K562 (cell line): ENCODE measurements at regions not wholly inside any gene's neighbourhood (a gene's known extent, or its start where the extent isn't known, plus 50 kb on each side); places are given as distances from the start of the nearest gene placed in this dataset.

Experiments used
- BRCA1 ChIP-seq, 2 experiments: fragments of 450-650 bp in 1 of 2; sonication (generic) in 1 of 2; formaldehyde crosslinking in 1 of 2; IDR thresholded peaks; 2 replicates each; pipeline versions ENCODE4 v1.5.0 to v1.6.1; 2017 to 2020; ENCODE audit warnings: mild to moderate bottlenecking in 1 of 2, missing genetic modification reagents in 1 of 2
- CC2D1A ChIP-seq: fragments of 450-650 bp; IDR thresholded peaks from 2 replicates; pipeline ENCODE4 v1.6.1; 2017; ENCODE audit warnings: mild to moderate bottlenecking
- GABPA ChIP-seq: fragments of 200-800 bp; sonication (Bioruptor generic); conservative IDR thresholded peaks from 2 replicates; pipeline ENCODE4 v1.6.1; 2016; ENCODE audit warnings: low read depth, missing genetic modification characterization, missing compliant biosample characterization
- MXI1 ChIP-seq: IDR thresholded peaks from 2 replicates; pipeline ENCODE4 v1.6.1; 2011; ENCODE audit warnings: low read depth, mild to moderate bottlenecking, improper control_type of control experiment, low read length
- MYC ChIP-seq, 2 experiments: fragments of 250-450 bp in 1 of 2; sonication (Bioruptor Pico) in 1 of 2; IDR thresholded peaks; 2 replicates each; pipeline versions ENCODE4 v1.5.1 to v1.6.1; 2012 to 2021; ENCODE audit warnings: low read depth in 2 of 2, borderline replicate concordance in 1 of 2, improper control_type of control experiment in 1 of 2, low read length in 1 of 2, mild to moderate bottlenecking in 1 of 2, moderate library complexity in 1 of 2
- POLR2A ChIP-seq: fragments of 450-650 bp; conservative IDR thresholded peaks from 2 replicates; pipeline ENCODE4 v1.6.1; 2016
- SAP30 ChIP-seq: fragments of 200-600 bp; sonication (generic); IDR thresholded peaks from 2 replicates; pipeline ENCODE4 v1.6.1; 2012; ENCODE audit warnings: borderline replicate concordance, low read depth, mild to moderate bottlenecking, moderate library complexity, low read length, control low read depth, inconsistent platforms; ENCODE audit not compliant: insufficient read depth, poor library complexity, severe bottlenecking
- SREBF1 ChIP-seq: fragments of 150-350 bp; IDR thresholded peaks from 2 replicates; pipeline ENCODE4 v1.6.1; 2014; ENCODE audit warnings: antibody characterized with exemption, low read depth, low read length, borderline replicate concordance
- SRSF1 ChIP-seq: fragments of 200-400 bp; formaldehyde crosslinking; IDR thresholded peaks from 2 replicates; pipeline ENCODE4 v1.6.1; 2017; ENCODE audit warnings: mild to moderate bottlenecking, low read depth, low read length, moderate library complexity
- ZNF174 ChIP-seq: fragments of 250-450 bp; sonication (Bioruptor Pico); IDR thresholded peaks from 2 replicates; pipeline ENCODE4 v1.4.0; 2020; ENCODE audit warnings: mild to moderate bottlenecking
- ZNF232 ChIP-seq: sonication (generic); formaldehyde crosslinking; IDR thresholded peaks from 2 replicates; pipeline ENCODE4 v1.8.0; 2022; ENCODE audit warnings: mild to moderate bottlenecking, missing genetic modification reagents

DNA sequence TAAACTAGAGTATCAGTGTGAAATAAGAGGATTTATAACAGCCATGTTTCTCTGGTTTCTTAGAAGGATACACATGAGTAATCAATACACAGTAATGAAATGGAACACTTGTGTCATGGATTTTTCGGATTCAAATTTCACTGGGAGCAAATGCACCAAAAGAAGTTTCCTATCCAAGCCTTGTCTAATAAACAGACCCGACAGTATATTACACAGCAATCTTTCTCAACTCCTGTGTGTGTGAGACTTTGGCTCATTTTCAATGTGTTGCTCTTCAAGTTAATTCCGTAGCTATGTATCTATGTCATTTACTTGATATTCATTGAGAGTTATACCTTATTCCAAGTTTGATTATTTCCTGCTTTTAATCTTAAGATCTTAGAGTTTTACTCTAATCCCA is 930.2 kb downstream of the MAT2B start:
- TF ChIP-seq SRSF1: no peak
- TF ChIP-seq CC2D1A: no peak
- no peak for TF ChIP-seq SREBF1
- no peak for TF ChIP-seq ZNF232 (CRISPR knock-in tag)
- TF ChIP-seq MYC (IDR thresholded peaks at IDR 0.05; ENCODE audit: low read depth, low read length): no peak
- no peak for TF ChIP-seq MYC (CRISPR knock-in tag; IDR thresholded peaks at IDR 0.05; ENCODE audit: borderline replicate concordance, low read depth)
- no peak for TF ChIP-seq SAP30
- TF ChIP-seq GABPA (tag): no peak
- TF ChIP-seq MXI1: no peak
- TF ChIP-seq POLR2A: no peak
- TF ChIP-seq ZNF174 (CRISPR knock-in tag): no peak
- no peak for TF ChIP-seq BRCA1 (IDR thresholded peaks at IDR 0.05)
- TF ChIP-seq BRCA1 (CRISPR knock-in tag; IDR thresholded peaks at IDR 0.05): no peak
